Erythroblast (primary cell): ENCODE measurements at regions not wholly inside any gene's neighbourhood (a gene's known extent, or its start where the extent isn't known, plus 50 kb on each side); places are given as distances from the start of the nearest gene placed in this dataset.

Experiments
- GATA1 ChIP-seq: IDR thresholded peaks from 2 replicates; pipeline ENCODE4 v1.6.1; 2011; ENCODE audit warnings: low read depth, mild to moderate bottlenecking, control low read depth, low read length, moderate library complexity
- POLR2A ChIP-seq: IDR thresholded peaks from 2 replicates; pipeline ENCODE4 v1.6.1; 2011; ENCODE audit warnings: mild to moderate bottlenecking, low read length

DNA sequence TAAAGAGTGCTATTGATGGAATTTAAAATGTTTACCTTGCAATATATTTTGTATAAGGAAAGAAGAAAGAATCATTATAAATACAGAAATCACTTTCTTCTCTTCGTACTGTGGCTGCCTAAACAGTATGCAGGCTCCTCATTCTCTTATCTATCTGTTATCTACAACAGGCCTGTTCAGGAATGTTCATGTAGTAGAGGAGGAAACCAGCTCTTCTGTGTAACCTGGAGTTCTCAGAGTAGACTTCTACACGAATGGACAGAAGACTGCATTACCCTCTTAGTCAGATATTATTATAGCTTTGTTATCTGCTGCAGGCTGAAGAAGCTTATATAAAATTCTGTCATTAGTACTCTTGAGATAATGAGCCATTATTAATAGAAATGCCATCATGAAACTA, 1225.9 kb upstream of the CNTN5 start:
- no peak for TF ChIP-seq POLR2A
- TF ChIP-seq GATA1, result no peak
